GM03348 (cell line): ENCODE measurements at regions not wholly inside any gene's neighbourhood (a gene's known extent, or its start where the extent isn't known, plus 50 kb on each side); places are given as distances from the start of the nearest gene placed in this dataset.

Experiments
- DNase-seq: peaks from one replicate; pipeline ENCODE4 v3.0.0; 2012; ENCODE audit warnings: low spot score

DNA sequence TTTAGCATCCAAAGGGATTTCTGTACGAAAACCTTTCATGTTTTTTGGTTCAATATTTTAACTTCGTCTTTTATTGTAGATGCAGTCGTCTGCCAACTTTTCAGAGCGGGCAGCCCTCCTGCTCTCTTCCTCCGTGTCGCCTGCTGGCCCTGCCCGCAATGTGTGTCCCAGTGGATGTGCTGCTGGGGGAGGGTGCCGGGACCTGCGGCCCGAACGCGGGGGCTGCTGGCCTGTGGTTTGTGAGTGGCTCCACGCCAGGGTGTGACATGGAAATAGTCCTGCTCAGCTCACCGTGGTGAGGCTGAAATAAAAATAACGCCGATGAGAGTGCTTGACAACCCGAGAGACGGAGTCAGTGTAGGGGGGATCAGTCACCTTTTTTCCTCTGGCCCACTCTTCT is 59.7 kb upstream of the GRPEL1 start:
- no peak for DNase-seq

DNA sequence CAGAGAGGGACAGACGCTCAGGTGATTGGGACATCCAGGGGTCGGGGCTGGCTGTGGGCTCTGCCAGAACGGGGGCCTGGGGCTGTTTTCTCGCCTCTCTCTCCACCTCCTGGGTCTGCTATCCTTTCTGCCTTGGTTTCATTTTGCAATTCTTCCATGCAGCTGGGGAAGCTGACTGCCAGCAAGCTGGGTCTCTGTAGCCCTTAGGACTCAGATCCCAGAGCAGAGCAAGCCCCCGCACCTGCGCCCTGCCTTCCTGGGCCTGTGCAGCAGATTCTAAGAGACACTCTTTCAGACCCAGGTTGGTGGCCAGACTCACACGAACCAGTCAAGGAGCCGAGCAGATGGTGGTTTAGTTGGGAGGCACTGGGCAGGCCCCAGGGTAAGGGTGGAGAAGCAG is 59.1 kb upstream of the GRPEL1 start:
- no peak for DNase-seq

DNA sequence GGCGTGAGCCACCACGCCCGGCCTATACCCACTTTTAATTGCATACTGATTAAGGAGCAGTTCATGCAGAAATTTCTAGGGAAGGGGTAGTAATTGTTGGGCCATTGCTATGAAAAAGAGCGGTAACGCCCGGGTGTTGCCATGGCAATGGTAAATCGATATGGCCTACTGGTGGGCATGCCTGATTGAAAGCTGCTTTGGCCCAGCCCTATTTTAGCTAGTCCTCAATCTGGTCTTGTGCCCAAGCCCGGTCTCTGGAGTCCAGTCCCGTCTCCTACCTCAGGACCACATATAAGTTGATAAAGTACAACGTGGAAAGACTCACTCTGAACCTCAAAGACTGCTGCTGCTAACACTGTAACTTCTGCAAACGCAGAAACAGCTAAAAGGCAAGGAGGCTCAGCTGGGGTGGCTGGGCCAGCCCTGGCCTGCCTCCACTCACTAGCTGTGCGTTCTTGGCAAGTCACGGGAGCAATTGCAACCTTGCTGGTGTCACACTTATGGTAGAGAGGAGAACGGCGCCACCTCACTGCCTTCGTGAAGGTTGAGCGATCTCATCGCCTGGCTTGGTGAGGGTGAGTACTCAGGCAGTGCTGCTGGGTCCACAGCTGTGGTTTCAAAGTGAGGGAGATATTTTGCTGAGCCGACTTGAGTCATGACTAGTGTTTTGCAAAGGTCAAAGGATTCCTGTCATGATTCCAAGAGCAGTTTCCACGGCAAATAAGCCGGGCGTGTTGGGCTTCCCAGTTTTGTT is 57.0 kb upstream of the GRPEL1 start:
- DNase-seq: peak; percentile 92

DNA sequence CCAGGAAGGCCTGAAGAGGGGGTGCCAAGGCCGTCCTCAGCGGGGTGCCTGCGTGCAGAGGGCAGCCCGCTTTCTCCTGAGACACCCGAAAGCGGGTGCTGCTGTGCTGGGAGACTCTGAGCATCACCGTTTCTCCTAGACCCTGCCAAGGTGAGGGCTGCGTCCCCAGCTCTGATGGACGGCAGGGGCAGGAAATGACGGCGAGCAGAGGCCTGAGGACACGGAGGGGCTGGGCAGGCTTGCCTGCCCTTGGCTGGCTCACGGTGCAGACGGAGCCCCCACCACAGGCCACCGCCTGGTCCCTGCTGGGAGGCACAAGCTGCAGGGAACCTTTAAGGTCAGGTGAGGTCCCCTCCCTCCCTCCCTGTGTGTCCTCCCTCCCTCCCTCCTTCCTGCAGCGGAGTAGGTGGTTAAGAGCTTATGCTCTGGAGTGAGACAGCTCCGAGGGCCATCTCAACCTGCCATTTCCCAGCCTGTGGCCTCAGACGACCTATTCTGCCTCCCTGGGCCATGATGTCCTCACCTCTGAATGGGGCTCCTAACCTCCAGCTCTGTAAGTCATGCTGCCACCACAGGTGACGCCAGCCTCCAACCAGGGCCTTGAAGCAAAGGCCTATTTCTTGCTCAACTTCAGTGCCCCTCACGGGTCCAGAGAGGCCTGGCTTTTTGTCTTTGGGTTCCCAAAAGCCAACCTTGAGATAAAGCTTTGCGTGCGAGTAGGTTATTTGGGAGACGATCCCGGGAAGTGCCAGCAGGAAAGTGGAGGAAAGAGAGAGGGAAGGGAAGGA is 54.2 kb upstream of the GRPEL1 start:
- DNase-seq: no peak

DNA sequence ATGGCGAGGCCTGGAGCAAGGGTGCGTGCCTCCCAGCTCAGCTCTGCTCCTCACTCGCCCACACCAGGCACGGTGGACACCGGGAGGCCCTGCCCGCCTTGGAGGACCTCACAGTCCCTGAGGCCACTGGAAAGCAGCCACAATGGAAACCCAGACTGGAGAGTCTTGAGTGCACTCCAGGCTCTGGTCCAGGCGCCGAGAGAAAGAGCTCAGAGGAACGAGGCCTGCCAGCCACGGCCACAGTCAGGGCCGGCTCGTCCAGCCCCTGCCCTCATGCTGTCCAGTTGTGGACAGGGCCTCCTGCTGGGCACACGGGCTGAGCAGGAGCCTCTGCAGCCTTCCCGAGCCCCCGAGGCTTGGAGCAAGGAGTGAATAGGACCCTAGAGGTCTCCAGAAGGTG is 53.3 kb upstream of the GRPEL1 start:
- DNase-seq: no peak

DNA sequence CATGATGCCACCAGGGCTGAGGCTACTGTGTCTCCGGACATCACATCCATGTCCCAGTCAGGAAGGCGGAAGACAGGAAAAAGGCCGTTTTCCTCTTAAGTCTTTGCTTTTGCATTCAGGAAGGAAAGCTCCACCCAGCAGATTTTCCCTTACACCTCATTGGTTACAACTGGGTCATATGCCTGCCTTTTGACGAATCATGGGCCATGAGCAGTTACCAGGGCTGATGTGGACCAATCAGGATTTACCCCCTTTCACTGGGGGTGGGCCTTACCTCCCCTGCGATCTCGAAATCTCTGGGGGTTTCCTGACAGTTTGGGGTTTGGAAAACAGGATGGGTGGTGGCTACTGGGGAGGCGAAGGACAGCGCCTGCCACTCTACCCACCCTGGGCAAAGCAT is 52.5 kb upstream of the GRPEL1 start:
- no peak for DNase-seq

DNA sequence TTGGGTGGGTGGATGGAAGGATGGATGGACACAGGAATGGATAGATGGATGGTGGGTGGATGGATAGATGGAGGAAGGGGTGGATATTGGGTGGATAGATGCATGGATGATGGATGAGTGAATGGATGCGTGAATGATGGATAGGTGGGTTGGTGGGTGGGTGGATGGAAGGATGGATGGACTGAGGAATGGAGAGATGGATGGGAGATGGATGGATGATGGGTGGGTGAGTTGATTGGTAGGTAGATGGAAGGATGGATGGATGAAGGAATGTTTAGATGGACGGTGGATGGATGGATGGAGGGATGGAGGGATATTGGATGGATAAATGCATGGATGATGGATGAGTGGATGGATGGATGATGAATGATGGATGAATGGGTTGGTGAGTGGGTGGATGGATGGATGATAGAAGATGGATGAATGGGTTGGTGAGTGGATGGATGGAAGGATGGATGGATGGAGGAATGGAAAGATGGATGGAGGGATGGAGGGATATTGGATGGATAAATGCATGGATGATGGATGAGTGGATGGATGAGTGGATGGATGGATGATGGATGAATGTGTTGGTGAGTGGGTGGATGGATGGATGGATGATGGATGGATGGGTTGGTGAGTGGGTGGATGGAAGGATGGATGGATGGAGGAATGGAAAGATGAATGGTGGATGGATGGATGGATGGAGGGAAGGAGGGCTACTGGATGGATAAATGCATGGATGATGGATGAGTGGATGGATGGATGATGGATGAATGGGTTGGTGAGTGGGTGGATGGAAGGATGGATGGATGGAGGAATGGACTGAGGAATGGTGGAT is 50.4 kb upstream of the GRPEL1 start:
- DNase-seq: no peak
